SK-N-MC (cell line): ENCODE measurements at regions not wholly inside any gene's neighbourhood (a gene's known extent, or its start where the extent isn't known, plus 50 kb on each side); places are given as distances from the start of the nearest gene placed in this dataset.

Source experiments
- DNase-seq: peaks from one replicate; pipeline ENCODE4 v3.0.0-alpha.2; 2011; ENCODE audit warnings: low read depth, low spot score
- H3K27ac ChIP-seq: fragments of 200-600 bp; sonication (generic); 2 replicates; pipeline ENCODE4 v1.5.1; 2016; ENCODE audit warnings: mixed run types
- H3K36me3 ChIP-seq: fragments of 200-600 bp; sonication (generic); 2 replicates; pipeline ENCODE4 v1.6.1; 2017; ENCODE audit warnings: antibody characterized with exemption, low read length, mixed read lengths; ENCODE audit not compliant: insufficient read depth
- H3K4me3 ChIP-seq: fragments of 200-600 bp; sonication (generic); 2 replicates; pipeline ENCODE4 v1.5.1; 2016
- H3K9ac ChIP-seq: fragments of 200-600 bp; sonication (generic); 2 replicates; pipeline ENCODE4 v1.8.0; 2017; ENCODE audit warnings: mixed run types, mixed read lengths; ENCODE audit not compliant: insufficient read length
- H3K9me3 ChIP-seq: fragments of 200-600 bp; sonication (generic); 2 replicates; pipeline ENCODE4 v1.6.1; 2017; ENCODE audit warnings: low read depth, mild to moderate bottlenecking, antibody characterized with exemption, low read length, moderate library complexity, mixed read lengths
- EZH2 ChIP-seq: fragments of 200-600 bp; sonication (generic); IDR thresholded peaks from one replicate; pipeline ENCODE4 v1.6.1; 2017; ENCODE audit warnings: antibody characterized with exemption
- FOXP2 ChIP-seq: optimal IDR thresholded peaks from 2 replicates; pipeline ENCODE3; 2011; ENCODE audit warnings: mild to moderate bottlenecking, moderate library complexity; ENCODE audit not compliant: insufficient read depth; ENCODE audit errors: extremely low read length, control extremely low read depth
- POLR2AphosphoS5 ChIP-seq: IDR thresholded peaks from 2 replicates; pipeline ENCODE4 v1.6.1; 2012; ENCODE audit warnings: mild to moderate bottlenecking, low read depth, low read length, borderline replicate concordance

- no peak overlapping the region for H3K27ac ChIP-seq
- TF ChIP-seq EZH2 = no peak
- TF ChIP-seq FOXP2 = no peak
- TF ChIP-seq POLR2AphosphoS5 = no peak
- H3K4me3 ChIP-seq = no peak overlapping the region
- H3K9ac ChIP-seq = no peak overlapping the region
- no peak for DNase-seq
- H3K9me3 ChIP-seq = no peaks in the 10 kb centered on the region
- no peaks in the 10 kb centered on the region for H3K36me3 ChIP-seq
These were observed 191.0 kb upstream of the ADAMTS16 start for GRCh38 chr5:4949108-4949507.

- no peak for TF ChIP-seq FOXP2
- no peak for TF ChIP-seq EZH2
- no peak for TF ChIP-seq POLR2AphosphoS5
- H3K27ac ChIP-seq = no peak overlapping the region
- no peak overlapping the region for H3K9ac ChIP-seq
- H3K4me3 ChIP-seq = no peak overlapping the region
- H3K36me3 ChIP-seq = no peaks in the 10 kb centered on the region
- no peaks in the 10 kb centered on the region for H3K9me3 ChIP-seq
- no peak for DNase-seq
These were observed 186.6 kb upstream of the ADAMTS16 start for GRCh38 chr5:4953576-4953975.

GRCh38 chr5:4954048-4954447 lies 186.1 kb upstream of the ADAMTS16 start:
- DNase-seq = no peak
- TF ChIP-seq EZH2 (no peak), FOXP2 (no peak), POLR2AphosphoS5 (no peak)

GRCh38 chr5:4963265-4963664 lies 176.9 kb upstream of the ADAMTS16 start:
- no peaks in the 10 kb centered on the region for H3K9me3 ChIP-seq
- no peak overlapping the region for H3K4me3 ChIP-seq
- TF ChIP-seq EZH2 = no peak
- TF ChIP-seq POLR2AphosphoS5 = no peak
- no peak for TF ChIP-seq FOXP2
- H3K36me3 ChIP-seq = no peaks in the 10 kb centered on the region
- no peak overlapping the region for H3K27ac ChIP-seq
- DNase-seq = no peak
- no peak overlapping the region for H3K9ac ChIP-seq

More at GRCh38 chr5:4954048-4954447, 186.1 kb upstream of the ADAMTS16 start:
- H3K9me3 ChIP-seq = no peaks in the 10 kb centered on the region
- H3K36me3 ChIP-seq = no peaks in the 10 kb centered on the region
- no peak overlapping the region for H3K4me3 ChIP-seq
- no peak overlapping the region for H3K9ac ChIP-seq
- H3K27ac ChIP-seq = no peak overlapping the region

- H3K9me3 ChIP-seq = no peaks in the 10 kb centered on the region
- no peak for DNase-seq
- no peak overlapping the region for H3K9ac ChIP-seq
- H3K36me3 ChIP-seq = no peaks in the 10 kb centered on the region
- TF ChIP-seq FOXP2 = no peak
- no peak for TF ChIP-seq POLR2AphosphoS5
- no peak for TF ChIP-seq EZH2
- H3K4me3 ChIP-seq = no peak overlapping the region
- no peak overlapping the region for H3K27ac ChIP-seq
These were observed 170.8 kb upstream of the ADAMTS16 start for GRCh38 chr5:4969351-4969750.

- H3K36me3 ChIP-seq = no peaks in the 10 kb centered on the region
- TF ChIP-seq FOXP2 (no peak), POLR2AphosphoS5 (no peak), EZH2 (no peak)
- no peak overlapping the region for H3K4me3 ChIP-seq
- no peak for DNase-seq
- H3K27ac ChIP-seq = no peak overlapping the region
- no peak overlapping the region for H3K9ac ChIP-seq
- H3K9me3 ChIP-seq = no peaks in the 10 kb centered on the region
These were observed 170.0 kb upstream of the ADAMTS16 start for GRCh38 chr5:4970171-4970570.

GRCh38 chr5:4976902-4977301 lies 163.2 kb upstream of the ADAMTS16 start:
- no peak for DNase-seq
- no peak overlapping the region for H3K9ac ChIP-seq
- no peak for TF ChIP-seq POLR2AphosphoS5
- no peak for TF ChIP-seq FOXP2
- no peak for TF ChIP-seq EZH2
- H3K4me3 ChIP-seq = no peak overlapping the region
- H3K27ac ChIP-seq = no peak overlapping the region
- no peaks in the 10 kb centered on the region for H3K9me3 ChIP-seq
- no peaks in the 10 kb centered on the region for H3K36me3 ChIP-seq

GRCh38 chr5:4977416-4978110 lies 162.6 kb upstream of the ADAMTS16 start:
- Histone ChIP-seq H3K9ac (no peak overlapping the region), H3K9me3 (no peaks in the 10 kb centered on the region), H3K27ac (no peak overlapping the region), H3K4me3 (no peak overlapping the region), H3K36me3 (no peaks in the 10 kb centered on the region)
- TF ChIP-seq POLR2AphosphoS5 (no peak), EZH2 (no peak), FOXP2 (no peak)
- no peak for DNase-seq

- no peak for DNase-seq
- TF ChIP-seq EZH2 (no peak), FOXP2 (no peak), POLR2AphosphoS5 (no peak)
- H3K27ac ChIP-seq = no peak overlapping the region
- no peak overlapping the region for H3K4me3 ChIP-seq
- H3K9me3 ChIP-seq = no peaks in the 10 kb centered on the region
- H3K9ac ChIP-seq = no peak overlapping the region
- no peaks in the 10 kb centered on the region for H3K36me3 ChIP-seq
These were observed 159.9 kb upstream of the ADAMTS16 start for GRCh38 chr5:4980201-4980600.
